K562 (cell line): ENCODE measurements at regions not wholly inside any gene's neighbourhood (a gene's known extent, or its start where the extent isn't known, plus 50 kb on each side); places are given as distances from the start of the nearest gene placed in this dataset.
A peak's percentile ranks its signal among the peaks of the same experiment; 100 is the strongest.

ENCODE experiments used
- CBFA2T3 ChIP-seq: fragments of 450-650 bp; IDR thresholded peaks from 2 replicates; pipeline ENCODE4 v1.6.1; 2017
- DIDO1 ChIP-seq: fragments of 450-650 bp; IDR thresholded peaks from 2 replicates; pipeline ENCODE4 v1.6.1; 2016; ENCODE audit warnings: low read depth, missing biosample characterization, missing genetic modification characterization
- ETV6 ChIP-seq, 3 experiments: fragments of 150-350 bp in 1 of 3; sonication (generic) in 1 of 3; formaldehyde crosslinking in 1 of 3; IDR thresholded peaks; 2 replicates each; pipeline versions ENCODE4 v1.6.1 to v1.8.0; 2014 to 2022; ENCODE audit warnings: borderline replicate concordance in 2 of 3, low read depth in 2 of 3, antibody characterized with exemption in 1 of 3, low read length in 1 of 3, mild to moderate bottlenecking in 1 of 3, missing genetic modification reagents in 1 of 3
- MEF2D ChIP-seq: conservative IDR thresholded peaks from 2 replicates; pipeline ENCODE4 v1.6.1; 2016; ENCODE audit warnings: low read depth, missing genetic modification characterization, missing compliant biosample characterization
- NEUROD1 ChIP-seq: fragments of 150-350 bp; IDR thresholded peaks from 2 replicates; pipeline ENCODE4 v1.6.1; 2014; ENCODE audit warnings: borderline replicate concordance, low read length, low read depth; ENCODE audit not compliant: partially characterized antibody
- STAT5A ChIP-seq: IDR thresholded peaks from 2 replicates; pipeline ENCODE4 v1.6.1; 2012; ENCODE audit warnings: low read length, inconsistent platforms, borderline replicate concordance
- USF1 ChIP-seq: sonication (generic); formaldehyde crosslinking; IDR thresholded peaks from 2 replicates; pipeline ENCODE4 v1.9.0; 2022; ENCODE audit warnings: mild to moderate bottlenecking, missing genetic modification reagents
- ZKSCAN1 ChIP-seq: fragments of 150-350 bp; IDR thresholded peaks from 2 replicates; pipeline ENCODE4 v1.6.1; 2016; ENCODE audit warnings: low read depth, low read length
- ZNF263 ChIP-seq: sonication (generic); formaldehyde crosslinking; IDR thresholded peaks from 2 replicates; pipeline ENCODE4 v1.8.0; 2022; ENCODE audit warnings: mild to moderate bottlenecking, missing genetic modification reagents, borderline replicate concordance
- ZNF644 ChIP-seq: fragments of 200-800 bp; sonication (Bioruptor generic); IDR thresholded peaks from 2 replicates; pipeline ENCODE4 v1.6.1; 2016; ENCODE audit warnings: low read depth, missing genetic modification characterization, missing compliant biosample characterization
- TF ChIP-seq, protein P1 (sequence below): fragments of 250-450 bp; sonication (Bioruptor Pico); IDR thresholded peaks from 2 replicates; pipeline ENCODE4 v1.5.0; 2020; ENCODE audit warnings: mild to moderate bottlenecking

GRCh38 chr11:69382131-69383128, 88.5 kb downstream of the MYEOV start (continued):
- TF ChIP-seq STAT5A = no peak; the same call in 1 of the 2 replicates
- TF ChIP-seq MEF2D (tag) = no peak
- peak; percentile 89; the same call in 1 of the 2 replicates for TF ChIP-seq ZNF263 (CRISPR knock-in tag)
- no peak for TF ChIP-seq DIDO1 (tag)
- TF ChIP-seq ZNF644 = 0 out of 2 replicates have a peak, but pooled peaks have one; percentile 62
- peak; percentile 12; the same call in 1 of the 2 replicates for TF ChIP-seq CBFA2T3
- peak; percentile 4; the same call in 1 of the 2 replicates for TF ChIP-seq ZKSCAN1
- TF ChIP-seq USF1 (CRISPR knock-in tag) = peak; percentile 99
- peak; percentile 28 for TF ChIP-seq NEUROD1
- TF ChIP-seq, protein P1, sequence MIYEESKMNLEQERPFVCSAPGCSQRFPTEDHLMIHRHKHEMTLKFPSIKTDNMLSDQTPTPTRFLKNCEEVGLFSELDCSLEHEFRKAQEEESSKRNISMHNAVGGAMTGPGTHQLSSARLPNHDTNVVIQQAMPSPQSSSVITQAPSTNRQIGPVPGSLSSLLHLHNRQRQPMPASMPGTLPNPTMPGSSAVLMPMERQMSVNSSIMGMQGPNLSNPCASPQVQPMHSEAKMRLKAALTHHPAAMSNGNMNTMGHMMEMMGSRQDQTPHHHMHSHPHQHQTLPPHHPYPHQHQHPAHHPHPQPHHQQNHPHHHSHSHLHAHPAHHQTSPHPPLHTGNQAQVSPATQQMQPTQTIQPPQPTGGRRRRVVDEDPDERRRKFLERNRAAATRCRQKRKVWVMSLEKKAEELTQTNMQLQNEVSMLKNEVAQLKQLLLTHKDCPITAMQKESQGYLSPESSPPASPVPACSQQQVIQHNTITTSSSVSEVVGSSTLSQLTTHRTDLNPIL (CRISPR knock-in tag) = no peak
- TF ChIP-seq ETV6 (IDR thresholded peaks at IDR 0.05; ENCODE audit: borderline replicate concordance in 1 of 2, low read depth in 2 of 2, low read length in 1 of 2) = no peak
- no peak for TF ChIP-seq ETV6 (CRISPR knock-in tag; IDR thresholded peaks at IDR 0.05; ENCODE audit: borderline replicate concordance)
